Hematopoietic multipotent progenitor cell (in vitro differentiated cells): ENCODE measurements at regions not wholly inside any gene's neighbourhood (a gene's known extent, or its start where the extent isn't known, plus 50 kb on each side); places are given as distances from the start of the nearest gene placed in this dataset.
"Not testable (repeated sequence)": the region's sequence is repeated elsewhere in the genome, so short reads cannot be mapped to it uniquely, and the experiment has no call there.

ENCODE experiments used
- DNase-seq, 3 donors: peaks; one replicate each; pipeline ENCODE4 v3.0.0-alpha.2; 2011 to 2015; ENCODE audit warnings: low read depth in 2 of 3, low spot score in 2 of 3

DNA sequence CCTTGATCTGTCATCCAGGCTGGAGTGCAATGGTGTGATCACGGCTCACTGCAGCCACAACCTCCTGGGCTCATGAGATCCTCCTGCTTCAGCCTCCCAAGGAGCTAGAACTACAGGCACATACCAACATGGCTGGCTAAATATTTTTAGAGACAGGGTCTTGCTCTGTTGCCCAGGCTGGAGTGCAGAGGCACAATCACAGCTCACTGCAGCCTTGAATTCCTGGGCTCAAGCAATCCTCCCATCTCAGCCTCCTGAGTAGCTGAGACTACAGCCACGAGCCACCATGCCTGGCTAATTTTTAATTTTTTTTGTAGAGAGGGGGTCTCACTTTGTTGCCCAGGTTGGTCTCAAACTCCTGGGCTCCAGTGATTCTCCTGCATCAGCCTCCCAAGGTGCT, 106.3 kb upstream of the ZNF536 start:
- not testable (repeated sequence) for DNase-seq

DNA sequence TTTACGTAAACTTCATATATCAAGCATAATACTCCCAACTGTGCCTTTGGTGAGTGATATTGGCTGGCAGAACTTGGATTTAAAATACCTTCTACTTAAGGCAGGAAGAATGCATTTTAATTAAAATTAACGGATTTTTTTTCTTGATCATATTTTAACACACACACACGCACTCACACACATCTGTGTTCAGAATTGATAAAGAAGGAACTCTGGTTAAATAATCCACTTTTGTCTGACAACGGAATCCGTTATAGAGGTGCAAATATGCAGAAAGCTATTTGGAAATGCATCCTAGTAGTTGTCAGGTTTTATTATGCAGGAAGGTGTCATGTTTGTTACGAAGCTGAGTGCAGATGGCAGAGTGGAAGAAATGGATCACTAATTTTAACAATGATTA, 105.5 kb upstream of the ZNF536 start:
- DNase-seq = no peak

DNA sequence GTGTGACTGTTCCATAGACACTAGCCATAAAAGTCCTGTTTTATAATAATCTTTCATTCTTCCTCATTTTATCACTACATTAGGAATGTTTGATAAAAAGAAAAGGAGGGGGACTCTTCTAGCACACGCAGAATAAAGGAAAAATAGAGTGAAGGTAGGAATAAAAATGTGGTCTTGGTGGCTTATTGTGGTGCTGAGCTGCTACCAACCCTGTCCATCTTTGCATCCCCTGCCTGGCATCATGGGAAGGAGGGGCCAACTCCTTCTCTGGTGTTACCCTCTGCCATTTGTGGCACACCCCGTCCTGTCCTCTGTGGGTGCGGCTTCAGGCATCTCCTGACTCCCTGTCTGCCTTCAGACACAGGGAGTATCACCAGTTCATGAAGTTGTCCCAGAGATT, 104.9 kb upstream of the ZNF536 start:
- DNase-seq = no peak

DNA sequence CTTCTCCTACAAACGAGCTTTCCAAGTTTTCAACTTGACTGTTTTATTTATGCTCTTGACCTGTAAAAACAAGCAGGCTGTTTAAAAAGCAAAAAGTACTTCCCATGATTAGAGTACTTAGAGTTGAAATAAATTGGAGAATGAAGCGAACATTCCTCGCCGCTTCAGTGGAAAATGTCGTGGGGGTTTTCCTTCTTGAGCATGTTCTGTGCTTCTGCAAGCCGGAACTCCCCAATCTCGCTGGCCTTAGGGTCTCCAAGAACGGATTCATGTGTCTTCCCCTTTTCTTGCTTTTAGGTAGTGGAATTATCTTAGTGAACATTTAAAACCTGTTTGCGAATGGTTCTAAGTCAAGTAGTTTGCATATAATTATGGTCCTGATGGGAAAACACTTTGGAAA, 103.6 kb upstream of the ZNF536 start:
- no peak for DNase-seq

DNA sequence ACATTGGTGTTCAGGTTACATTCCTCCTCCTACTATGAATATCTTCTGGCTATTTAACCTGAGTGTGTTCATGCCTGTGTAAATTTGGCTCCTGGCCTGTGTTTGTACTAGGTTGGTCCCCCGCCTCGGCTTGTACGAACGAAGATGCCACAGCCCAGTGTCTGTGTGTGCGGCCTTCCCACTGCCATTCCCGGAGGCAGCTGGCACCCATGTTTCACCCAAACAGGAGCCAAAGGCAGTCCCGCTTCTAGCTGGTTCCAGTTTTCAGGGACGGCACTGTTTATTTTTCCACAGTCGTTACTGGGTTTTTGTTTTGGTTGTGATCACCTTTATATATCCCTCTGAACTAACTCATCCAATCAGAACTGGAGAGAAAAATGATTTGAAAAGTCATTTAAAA, 102.5 kb upstream of the ZNF536 start:
- no peak for DNase-seq

DNA sequence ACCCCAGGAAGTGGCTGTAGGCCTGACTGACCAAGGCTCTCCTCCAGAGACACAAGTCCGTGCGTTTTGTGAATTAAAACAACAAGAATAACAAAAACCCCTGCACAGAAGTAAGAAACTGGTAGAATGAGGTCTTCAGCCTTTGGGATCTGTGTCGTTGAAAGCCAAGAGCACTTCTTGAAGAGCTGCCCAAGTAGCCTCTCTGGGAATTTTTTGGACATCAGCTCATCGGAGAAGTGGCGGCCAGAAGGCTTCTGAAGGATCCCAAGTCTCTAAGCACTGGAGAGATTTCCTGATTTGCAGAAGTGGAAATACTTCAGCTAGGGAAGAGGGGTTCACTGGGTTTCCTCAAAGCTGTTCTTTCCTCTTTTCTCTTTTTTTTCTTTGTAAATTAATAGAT, 100.4 kb upstream of the ZNF536 start:
- DNase-seq = no peak

DNA sequence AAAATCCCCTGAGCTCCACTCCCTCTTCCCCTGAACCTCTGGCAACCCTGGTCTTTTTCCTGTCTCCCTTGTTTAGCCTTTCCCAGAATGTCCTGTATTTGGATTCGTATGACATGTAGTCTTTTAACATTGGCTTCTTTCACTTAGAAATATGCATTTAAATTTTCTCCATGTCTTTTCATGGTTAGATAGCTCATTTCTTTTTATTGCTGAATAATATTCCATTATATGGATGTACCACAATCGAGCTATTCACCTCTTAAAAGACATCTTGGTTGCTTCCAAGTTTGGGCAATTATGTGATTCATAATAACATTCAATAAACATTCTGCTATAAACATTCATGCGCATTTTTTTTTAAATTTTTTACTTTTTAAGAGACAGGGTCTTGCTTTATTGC, 99.6 kb upstream of the ZNF536 start:
- DNase-seq = no peak

DNA sequence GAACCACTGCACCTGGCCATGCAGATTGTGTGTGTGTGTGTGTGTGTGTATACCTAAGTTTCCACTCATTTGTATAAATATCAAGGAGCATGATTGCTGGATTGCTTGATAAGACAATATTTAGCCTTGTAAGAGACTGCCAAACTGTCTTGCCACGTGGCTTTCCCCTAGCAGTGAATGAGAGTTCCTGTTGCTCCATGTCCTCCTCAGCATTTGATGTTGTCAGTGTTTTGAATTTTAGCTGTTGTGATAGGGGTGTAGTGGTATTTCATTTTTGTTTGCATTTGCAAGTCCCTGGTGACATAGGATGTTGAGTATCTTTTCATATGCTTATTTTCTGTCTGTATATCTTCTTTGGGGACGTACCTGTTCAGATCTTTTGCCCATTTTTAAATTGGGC, 99.0 kb upstream of the ZNF536 start:
- DNase-seq = no peak

DNA sequence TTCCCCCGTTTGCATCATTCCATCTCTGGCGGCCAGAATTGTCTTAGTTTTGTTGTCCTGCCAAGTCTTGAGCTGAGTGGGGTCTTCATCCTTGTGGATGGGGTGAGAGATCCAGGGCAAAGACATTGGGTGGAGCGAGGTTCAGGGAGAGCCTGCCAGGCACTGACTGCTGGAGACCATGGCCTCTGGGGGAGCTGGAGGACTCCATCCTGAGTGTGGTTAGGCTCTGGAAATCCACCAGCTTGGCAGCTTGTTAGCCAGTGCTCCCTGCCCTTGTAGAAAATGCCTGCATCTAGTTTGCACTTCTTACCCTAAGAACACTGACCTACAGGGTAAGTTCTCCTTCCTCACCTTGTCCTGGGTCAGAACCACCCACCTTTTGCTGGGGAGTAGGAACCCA, 97.2 kb upstream of the ZNF536 start:
- DNase-seq = no peak

DNA sequence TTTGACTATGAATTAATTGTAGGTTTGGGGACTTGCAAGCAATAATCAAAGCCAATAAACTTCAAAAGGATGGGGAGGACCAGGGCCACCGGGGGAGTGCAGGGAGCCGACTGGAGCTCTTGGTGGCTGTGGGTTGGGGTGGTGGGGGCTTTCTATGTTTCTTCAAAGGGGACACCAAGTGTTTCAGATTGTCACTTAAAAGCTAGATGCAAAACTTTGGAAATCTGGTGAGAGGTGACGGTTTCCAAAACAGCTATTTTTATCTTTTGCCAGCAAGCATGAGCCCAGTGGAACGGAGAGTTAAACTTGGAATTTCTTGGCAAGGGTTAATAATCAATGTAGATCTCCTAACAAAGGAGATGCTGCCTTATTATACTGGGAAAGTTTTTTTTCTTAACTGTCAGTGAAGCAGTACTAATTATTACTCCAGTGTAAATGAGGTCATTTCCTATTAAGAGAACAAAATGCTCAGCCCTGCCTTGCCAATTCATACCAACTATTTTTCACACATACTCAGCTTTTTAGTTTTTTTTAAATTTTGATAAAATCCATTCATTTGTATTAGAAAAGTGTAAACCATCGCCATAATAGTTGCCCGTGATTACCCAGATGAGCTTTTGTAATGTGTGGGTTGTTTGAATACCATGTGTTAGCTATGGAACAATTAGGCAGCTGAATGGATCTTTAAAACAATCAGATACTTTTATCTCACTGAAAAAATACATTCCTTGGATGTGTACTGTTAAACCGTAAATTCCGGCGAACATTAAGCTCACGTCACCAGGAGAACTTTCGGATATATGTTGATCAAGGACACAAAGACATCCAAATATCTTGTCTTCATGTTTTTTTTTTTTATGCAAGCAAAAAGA, 95.9 kb upstream of the ZNF536 start:
- DNase-seq = no peak

DNA sequence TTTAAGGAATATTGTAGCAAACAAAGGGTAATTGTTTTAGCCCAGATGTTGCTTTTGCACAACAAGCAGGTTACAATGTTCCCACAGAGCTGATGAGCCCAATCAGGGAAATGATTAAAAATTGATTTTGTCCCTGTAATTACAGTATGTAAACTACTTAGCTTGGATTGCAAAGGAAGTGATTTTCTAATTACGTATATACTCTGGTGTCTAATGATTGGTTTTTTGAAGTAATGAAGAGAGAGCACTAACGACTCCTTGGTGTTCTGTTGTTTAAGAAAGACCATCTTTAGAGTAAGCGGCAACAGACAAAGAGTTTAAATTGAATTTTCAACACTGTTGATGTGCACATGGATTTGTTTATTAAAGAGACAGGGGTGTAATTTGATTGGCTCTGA, 95.3 kb upstream of the ZNF536 start:
- no peak for DNase-seq

DNA sequence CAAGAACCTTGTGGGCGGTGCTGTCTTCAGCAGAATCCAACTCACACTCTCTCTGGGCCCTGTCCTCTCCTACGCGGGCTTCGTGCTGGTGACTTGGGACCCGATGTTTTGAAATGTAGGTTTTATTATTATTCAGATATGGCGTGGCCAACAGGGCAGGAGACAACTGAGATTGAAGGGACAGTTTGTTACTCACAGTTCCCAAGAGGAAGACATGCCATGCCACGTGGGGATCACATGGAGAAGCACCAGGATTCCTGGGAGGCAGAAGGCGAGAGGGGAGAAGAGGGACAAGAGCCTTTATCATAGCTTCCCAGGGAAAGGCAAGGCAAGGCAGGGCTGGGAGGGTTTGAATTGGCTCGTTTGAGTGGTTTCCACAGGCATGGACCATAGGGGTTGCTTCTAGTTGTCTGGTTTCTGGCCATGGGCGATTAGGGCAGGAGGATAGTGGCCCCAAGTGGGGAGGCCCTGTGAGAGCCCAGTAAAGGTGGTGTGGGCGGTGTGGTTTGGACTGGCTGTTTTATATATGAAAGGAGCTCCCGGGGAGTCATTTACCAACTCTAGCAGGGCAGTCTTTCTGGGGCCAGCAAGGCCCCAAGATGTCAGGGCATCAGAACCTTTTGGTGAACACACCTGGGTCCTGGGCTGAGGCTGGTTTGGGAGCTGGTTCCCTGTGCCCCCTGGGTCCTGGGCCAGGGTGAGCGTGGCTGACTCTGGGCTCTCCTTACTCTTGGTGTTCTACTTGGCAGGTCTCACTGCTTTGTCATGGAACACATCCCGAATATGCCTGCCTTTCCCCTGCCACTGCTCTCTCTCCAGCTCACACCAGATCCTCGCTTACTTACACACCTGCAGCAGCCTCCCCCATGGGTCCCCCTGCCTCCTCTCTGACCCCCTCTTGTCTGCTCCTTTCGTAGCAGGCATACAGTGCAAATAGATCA, 94.0 kb upstream of the ZNF536 start:
- DNase-seq = no peak

DNA sequence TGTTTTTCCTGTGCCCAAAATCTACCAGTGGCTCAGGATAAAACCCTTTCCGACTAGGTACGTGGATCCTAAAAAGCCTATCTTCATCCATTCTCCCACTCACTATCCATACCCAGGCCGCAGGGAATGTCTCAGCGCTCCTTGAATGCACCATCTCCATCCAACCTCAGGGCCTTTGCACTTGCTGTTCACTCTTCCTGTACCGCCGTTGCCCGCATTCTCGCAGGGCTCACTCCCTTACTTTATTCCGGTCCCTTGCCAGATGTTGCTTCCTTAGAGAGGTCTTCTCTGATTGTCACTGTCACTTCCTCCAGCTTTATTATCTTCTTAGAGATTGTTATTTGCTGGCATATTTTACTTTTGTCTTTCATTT, 93.3 kb upstream of the ZNF536 start:
- DNase-seq = no peak

DNA sequence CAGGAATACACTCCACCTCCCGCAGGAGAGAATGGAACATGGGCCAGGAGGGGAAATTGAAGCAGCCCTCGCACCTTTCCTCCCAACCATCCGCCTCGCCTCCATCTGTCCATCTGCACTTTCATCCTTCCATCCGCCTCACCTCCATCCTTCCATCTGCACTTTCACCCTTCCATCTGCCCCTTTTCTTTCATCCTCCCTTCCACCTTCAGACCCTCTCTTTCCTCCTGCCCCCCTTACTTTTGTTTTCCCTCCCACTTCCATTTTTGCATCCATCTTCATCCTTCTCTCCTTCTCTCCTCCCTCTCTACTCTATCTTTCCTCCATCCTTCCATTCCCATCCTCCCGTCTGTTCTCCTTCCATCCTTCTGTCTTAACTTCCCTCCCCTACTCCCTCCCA, 92.2 kb upstream of the ZNF536 start:
- no peak for DNase-seq

DNA sequence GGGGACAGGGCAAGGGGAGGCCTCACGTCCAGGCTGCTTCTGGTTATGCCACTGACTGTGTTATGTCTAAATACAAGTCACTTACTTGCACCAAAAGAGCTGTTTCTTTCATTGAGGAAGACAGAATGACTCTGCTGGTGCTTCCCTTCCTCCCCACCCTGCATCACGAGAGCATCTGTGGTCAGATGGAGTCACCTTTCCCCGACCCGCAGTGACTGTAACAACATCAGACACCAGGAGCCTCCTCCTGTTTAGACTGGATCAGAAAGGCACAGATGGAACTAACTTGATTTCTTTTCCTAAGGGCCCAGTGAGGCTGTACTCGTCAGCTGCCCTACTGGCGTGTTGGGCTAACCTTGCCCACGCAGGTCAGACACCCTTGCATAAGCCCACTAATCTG, 90.3 kb upstream of the ZNF536 start:
- DNase-seq = no peak

DNA sequence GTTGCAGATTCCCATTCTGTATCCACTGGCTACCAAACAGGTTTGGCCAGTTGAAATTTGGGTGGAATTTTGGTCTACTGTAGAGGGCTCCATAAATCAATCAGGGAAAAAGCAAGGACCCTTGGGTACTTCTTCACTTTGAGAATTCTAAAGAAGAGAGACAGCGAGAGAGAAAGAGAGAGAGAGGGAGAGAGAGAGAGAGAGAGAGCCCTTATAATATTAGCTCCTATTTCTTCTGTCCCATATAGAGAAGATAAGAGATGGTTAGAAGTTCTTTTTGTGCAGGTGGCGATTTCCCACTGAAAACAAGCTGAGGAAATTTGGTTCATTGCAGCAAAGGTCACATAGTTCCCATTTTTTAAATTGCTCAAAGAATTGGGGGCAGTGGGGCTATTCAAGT, 88.6 kb upstream of the ZNF536 start:
- DNase-seq = no peak

DNA sequence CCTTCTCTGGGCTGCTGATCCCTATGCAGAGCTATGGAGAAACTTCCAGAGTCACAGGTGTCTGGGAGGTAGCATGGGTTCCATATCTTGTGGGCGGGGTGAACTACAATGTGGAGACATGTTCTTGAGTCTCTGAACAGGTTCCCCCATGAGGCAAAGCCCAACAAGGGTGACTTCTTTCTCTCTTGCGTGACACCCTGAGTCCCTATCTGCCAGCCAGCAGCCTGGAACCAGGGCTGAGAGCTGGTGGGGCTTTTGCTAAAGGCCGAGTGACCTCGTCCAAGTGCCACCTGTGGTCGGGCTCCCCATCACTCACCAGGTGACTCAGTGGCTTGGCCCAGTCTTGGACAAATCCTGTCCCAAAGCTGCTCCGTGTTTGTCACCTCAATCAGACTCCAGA, 88.0 kb upstream of the ZNF536 start:
- no peak for DNase-seq

DNA sequence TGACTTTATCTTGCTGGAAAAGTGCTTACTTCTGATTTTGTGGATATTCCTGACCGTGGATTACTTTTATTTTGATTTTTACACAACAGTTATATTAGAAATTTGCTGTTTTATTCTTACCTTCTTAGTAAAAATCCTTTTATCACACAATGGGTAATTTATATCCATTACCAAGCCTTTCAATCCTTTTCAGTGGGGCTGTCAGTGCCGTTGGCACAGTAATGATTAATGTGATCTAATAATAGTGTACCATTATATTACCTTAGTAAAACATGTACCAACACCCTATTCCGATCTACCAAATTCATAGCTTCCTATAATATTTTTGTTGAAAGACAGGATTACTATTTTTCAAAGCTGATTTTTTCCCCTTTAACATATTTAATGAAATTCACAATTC, 87.3 kb upstream of the ZNF536 start:
- DNase-seq = no peak

DNA sequence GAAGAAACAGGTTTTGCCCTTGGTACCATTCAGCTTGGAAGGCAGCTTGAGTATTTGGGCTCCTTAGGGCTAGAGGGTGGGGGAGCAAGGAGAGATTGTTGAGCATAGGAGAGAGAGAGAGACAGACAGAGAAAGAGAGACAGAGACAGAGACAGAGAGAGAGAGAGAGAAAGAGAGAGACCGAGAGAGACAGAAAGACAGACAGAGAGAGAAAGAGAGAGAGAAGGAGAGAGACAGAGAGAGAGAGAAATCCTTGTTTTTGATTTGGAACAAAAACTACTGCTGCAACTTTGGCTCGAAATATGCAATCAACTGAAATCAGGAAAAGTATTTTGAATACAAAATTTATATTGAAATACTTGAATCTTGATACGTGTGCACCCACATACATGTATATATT, 85.8 kb upstream of the ZNF536 start:
- no peak for DNase-seq

DNA sequence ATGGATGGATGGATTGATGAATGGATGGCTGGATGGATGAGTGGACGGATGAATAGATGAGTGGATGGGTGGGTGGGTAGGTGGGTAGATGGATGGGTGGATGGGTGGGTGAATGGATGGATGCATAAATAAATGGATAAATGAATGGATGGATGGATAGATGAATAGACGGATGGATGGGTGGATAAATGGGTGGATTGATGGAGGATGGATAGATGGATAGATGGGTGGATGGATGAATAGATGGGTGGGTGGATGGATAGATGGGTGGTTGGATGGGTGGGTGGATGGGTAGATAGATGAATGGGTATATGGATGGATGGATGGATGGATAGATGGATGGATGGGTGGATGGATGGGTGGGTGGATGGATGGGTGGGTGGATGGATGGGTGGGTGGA, 84.9 kb upstream of the ZNF536 start:
- no peak for DNase-seq

DNA sequence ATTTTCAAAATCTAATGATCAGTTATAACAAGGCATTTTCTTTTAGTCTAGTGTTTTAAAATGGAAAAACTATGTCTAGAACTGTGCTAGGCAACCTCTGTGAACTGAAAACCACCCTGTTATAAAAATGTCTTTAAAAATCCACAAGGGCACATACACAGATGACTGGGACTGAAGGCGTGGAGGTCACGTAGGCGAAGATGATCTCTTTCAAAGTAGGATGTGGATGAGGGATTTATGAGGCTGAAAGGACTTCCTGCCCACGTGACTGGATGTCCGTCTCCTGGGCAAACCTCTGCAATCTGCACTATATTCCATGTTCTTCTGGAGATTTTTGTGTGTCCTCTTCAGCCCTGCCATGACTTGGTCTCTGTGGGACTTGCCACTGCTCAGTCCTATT, 84.2 kb upstream of the ZNF536 start:
- DNase-seq = no peak

DNA sequence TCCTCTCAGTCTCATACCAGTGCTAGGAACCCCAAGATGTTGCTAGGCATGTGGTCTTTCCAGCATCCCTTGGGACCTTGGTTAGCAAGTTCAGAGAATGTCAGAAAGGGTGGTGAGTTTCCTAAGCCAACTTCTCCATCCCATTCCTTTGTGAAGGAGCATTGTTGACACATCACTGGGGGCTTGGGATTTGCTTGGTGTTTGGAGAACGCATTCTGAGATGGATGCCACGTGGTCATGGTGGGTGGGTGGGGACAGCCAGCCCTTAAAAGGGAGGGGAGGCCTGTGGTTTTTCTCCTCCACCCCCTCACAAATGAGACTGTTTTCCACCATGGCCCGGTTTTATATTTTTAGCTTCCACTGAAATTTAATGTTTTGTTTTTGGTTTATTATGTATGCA, 83.3 kb upstream of the ZNF536 start:
- DNase-seq = no peak
